Activated CD8-positive, alpha-beta T cell treated with anti-CD3 and anti-CD28 coated beads, Interleukin-2, amount 10 ng/mL, durations not matched to agents 7 days and 5 days (primary cell): ENCODE measurements at regions not wholly inside any gene's neighbourhood (a gene's known extent, or its start where the extent isn't known, plus 50 kb on each side); places are given as distances from the start of the nearest gene placed in this dataset.

Experiments
- ATAC-seq: fragments of 150-1000 bp; cut with Tn5 transposase; one replicate; pipeline ENCODE4 v1.10.0; 2021; ENCODE audit warnings: moderate library complexity
- CTCF ChIA-PET: fragments of 350-600 bp; sonication (Branson Sonifier 250); formaldehyde crosslinking; loops from one replicate; lab custom pipeline; 2021; ENCODE audit warnings: antibody characterized with exemption; lab: Charles Lee
- POLR2A ChIA-PET: fragments of 350-600 bp; sonication (Branson Sonifier 250); formaldehyde crosslinking; loops from one replicate; lab custom pipeline; 2021; ENCODE audit warnings: antibody characterized with exemption; lab: Charles Lee
- DNase-seq: peaks from one replicate; pipeline ENCODE4 v3.0.0-alpha.2; 2020
- H3K27ac Mint-ChIP-seq: one replicate; pipeline ENCODE4 v1.8.0; 2021; ENCODE audit warnings: mild to moderate bottlenecking, mixed read lengths
- H3K27me3 Mint-ChIP-seq: one replicate; pipeline ENCODE4 v1.8.0; 2021; ENCODE audit warnings: low read depth, mixed read lengths
- H3K36me3 Mint-ChIP-seq: one replicate; pipeline ENCODE4 v1.8.0; 2021; ENCODE audit warnings: low read depth, mixed read lengths
- H3K4me1 Mint-ChIP-seq: one replicate; pipeline ENCODE4 v1.8.0; 2021; ENCODE audit warnings: low read depth, mixed read lengths
- H3K4me3 Mint-ChIP-seq: one replicate; pipeline ENCODE4 v1.8.0; 2021; ENCODE audit warnings: mild to moderate bottlenecking, mixed read lengths
- H3K9me3 Mint-ChIP-seq: one replicate; pipeline ENCODE4 v1.8.0; 2022; ENCODE audit warnings: mixed read lengths; ENCODE audit not compliant: insufficient read depth

DNA sequence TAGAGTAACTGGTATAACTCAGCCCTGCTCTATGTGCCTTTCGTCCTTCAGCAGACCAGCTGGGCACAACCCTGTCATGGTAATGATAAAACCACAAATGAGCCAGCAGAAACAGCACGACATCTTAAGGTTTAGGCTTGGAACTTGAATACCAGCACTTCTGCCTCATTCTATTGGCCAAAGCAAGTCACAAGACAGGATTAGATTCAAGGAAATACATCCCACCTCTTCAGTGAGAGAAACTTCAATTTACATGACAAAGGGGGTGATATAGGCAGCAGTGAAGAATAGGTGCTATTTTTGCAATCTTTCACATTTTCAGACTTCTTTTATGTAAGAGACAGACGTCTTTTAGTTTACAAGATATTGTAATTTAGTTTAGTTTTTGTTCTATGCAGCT is 69.8 kb upstream of the SLC35F1 start:
- Mint-ChIP-seq H3K4me3 (no peak overlapping the region), H3K27ac (no peak overlapping the region), H3K4me1 (no peaks in the 10 kb centered on the region), H3K9me3 (no peaks in the 10 kb centered on the region), H3K27me3 (no peaks in the 10 kb centered on the region), H3K36me3 (no peaks in the 10 kb centered on the region)
- DNase-seq = no peak
- POLR2A ChIA-PET = no interaction called here
- no peak for ATAC-seq
- CTCF ChIA-PET = no interaction called here

GRCh38 chr6:117840541-117840983 is 66.5 kb upstream of the SLC35F1 start:
- CTCF ChIA-PET = interaction anchor here (0.6 kb wide), 1 partner anchor 1670 kb away, joined by 4 read pairs; no protein-coding TSS in a partner anchor

GRCh38 chr6:117847912-117848311 is 59.2 kb upstream of the SLC35F1 start:
- no peak for ATAC-seq
- no peak overlapping the region for H3K27ac Mint-ChIP-seq
- H3K4me1 Mint-ChIP-seq = no peaks in the 10 kb centered on the region
- POLR2A ChIA-PET = no interaction called here
- no peak for DNase-seq
- no peaks in the 10 kb centered on the region for H3K9me3 Mint-ChIP-seq
- CTCF ChIA-PET = no interaction called here
- no peaks in the 10 kb centered on the region for H3K27me3 Mint-ChIP-seq
- H3K4me3 Mint-ChIP-seq = no peak overlapping the region
- no peaks in the 10 kb centered on the region for H3K36me3 Mint-ChIP-seq

More at GRCh38 chr6:117840541-117840983, 66.5 kb upstream of the SLC35F1 start:
- Mint-ChIP-seq H3K27ac (no peak overlapping the region), H3K36me3 (no peaks in the 10 kb centered on the region), H3K4me3 (no peak overlapping the region), H3K9me3 (no peaks in the 10 kb centered on the region), H3K27me3 (no peaks in the 10 kb centered on the region), H3K4me1 (no peaks in the 10 kb centered on the region)
- POLR2A ChIA-PET = no interaction called here
- no peak for ATAC-seq
- no peak for DNase-seq

- no peaks in the 10 kb centered on the region for H3K36me3 Mint-ChIP-seq
- H3K27me3 Mint-ChIP-seq = no peaks in the 10 kb centered on the region
- ChIA-PET CTCF (no interaction called here), POLR2A (no interaction called here)
- no peaks in the 10 kb centered on the region for H3K4me1 Mint-ChIP-seq
- ATAC-seq (no peak), DNase-seq (no peak)
- H3K9me3 Mint-ChIP-seq = no peaks in the 10 kb centered on the region
- no peak overlapping the region for H3K4me3 Mint-ChIP-seq
- H3K27ac Mint-ChIP-seq = no peak overlapping the region
Measured at GRCh38 chr6:117849087-117849486, 58.0 kb upstream of the SLC35F1 start.
